Suprapubic skin (tissue), 4 donors: ENCODE measurements at regions not wholly inside any gene's neighbourhood (a gene's known extent, or its start where the extent isn't known, plus 50 kb on each side); places are given as distances from the start of the nearest gene placed in this dataset.

Experiments
- DNase-seq, 2 donors: peaks; one replicate each; pipeline ENCODE4 v3.0.0-alpha.2; 2019; ENCODE audit warnings: low spot score in 2 of 2
- H3K27ac ChIP-seq: fragments of 200-600 bp; sonication (generic); one replicate; pipeline ENCODE4 v1.5.1; 2019
- H3K27me3 ChIP-seq: fragments of 200-600 bp; sonication (generic); one replicate; pipeline ENCODE4 v1.5.1; 2019
- H3K36me3 ChIP-seq: fragments of 200-600 bp; sonication (generic); one replicate; pipeline ENCODE4 v1.5.1; 2019
- H3K4me1 ChIP-seq: fragments of 200-600 bp; sonication (generic); one replicate; pipeline ENCODE4 v1.5.1; 2019
- H3K4me3 ChIP-seq: fragments of 200-600 bp; sonication (generic); one replicate; pipeline ENCODE4 v1.5.1; 2019; ENCODE audit warnings: mild to moderate bottlenecking
- H3K9me3 ChIP-seq: fragments of 200-600 bp; sonication (generic); one replicate; pipeline ENCODE4 v1.5.1; 2019
- CTCF ChIP-seq, 2 donors: fragments of 200-600 bp in 1 of 2; fragments of 450-650 bp in 1 of 2; sonication (generic) in 1 of 2; IDR thresholded peaks; one replicate each; pipeline ENCODE4 v1.5.1; 2016 to 2019; ENCODE audit warnings: antibody characterized with exemption in 2 of 2, mild to moderate bottlenecking in 1 of 2, moderate library complexity in 1 of 2
- EP300 ChIP-seq: sonication (generic); formaldehyde crosslinking; IDR thresholded peaks from one replicate; pipeline ENCODE4 v1.6.1; 2017; ENCODE audit warnings: antibody characterized with exemption
- POLR2A ChIP-seq, 2 donors: fragments of 450-650 bp; IDR thresholded peaks; one replicate each; pipeline ENCODE4 v1.6.1; 2017; ENCODE audit warnings: antibody characterized with exemption in 2 of 2, mild to moderate bottlenecking in 2 of 2, moderate library complexity in 2 of 2
- POLR2AphosphoS5 ChIP-seq, 3 donors: sonication (generic); formaldehyde crosslinking; IDR thresholded peaks; one replicate each; pipeline ENCODE4 v1.6.1; 2017; ENCODE audit warnings: antibody characterized with exemption in 3 of 3
- WGBS: methylation state at CpG from one replicate; pipeline ENCODE4 v1.1.5; 2018; 5-methylcytosine and 5-hydroxymethylcytosine counted together

GRCh38 chr9:124110307-124110915 lies 98.8 kb downstream of the LHX2 start:
- TF ChIP-seq POLR2AphosphoS5 (IDR thresholded peaks at IDR 0.05): peak in 1 of 3 donors; percentile 61
- TF ChIP-seq EP300: no peak
- no peak for DNase-seq

GRCh38 chr9:124116683-124117363 lies 105.3 kb downstream of the LHX2 start:
- Histone ChIP-seq H3K9me3 (peaks cover 3% of the 10 kb centered on the region), H3K27ac (no peak overlapping the region), H3K27me3 (peaks cover 30% of the 10 kb centered on the region), H3K36me3 (no peaks in the 10 kb centered on the region), H3K4me3 (no peak overlapping the region), H3K4me1 (no peaks in the 10 kb centered on the region)
- TF ChIP-seq CTCF (IDR thresholded peaks at IDR 0.05): no peak
- TF ChIP-seq EP300: no peak
- TF ChIP-seq POLR2A (IDR thresholded peaks at IDR 0.05): no peak
- no peak for TF ChIP-seq POLR2AphosphoS5 (IDR thresholded peaks at IDR 0.05)
- DNase-seq: no peak
- WGBS: 83% methylated on average over 9 of the region's 9 CpGs

More at GRCh38 chr9:124110307-124110915, 98.8 kb downstream of the LHX2 start:
- Histone ChIP-seq H3K36me3 (no peaks in the 10 kb centered on the region), H3K27me3 (peaks cover 15% of the 10 kb centered on the region), H3K4me3 (no peak overlapping the region), H3K4me1 (no peaks in the 10 kb centered on the region), H3K9me3 (no peaks in the 10 kb centered on the region), H3K27ac (no peak overlapping the region)
- 42% methylated on average over 16 of the region's 16 CpGs for WGBS

- Histone ChIP-seq H3K4me3 (no peak overlapping the region), H3K4me1 (no peaks in the 10 kb centered on the region), H3K9me3 (peaks cover 7% of the 10 kb centered on the region), H3K27ac (no peak overlapping the region), H3K36me3 (no peaks in the 10 kb centered on the region), H3K27me3 (peaks cover 31% of the 10 kb centered on the region)
- no peak for TF ChIP-seq EP300
- TF ChIP-seq POLR2AphosphoS5 (IDR thresholded peaks at IDR 0.05): no peak
- no peak for TF ChIP-seq POLR2A (IDR thresholded peaks at IDR 0.05)
- TF ChIP-seq CTCF (IDR thresholded peaks at IDR 0.05): no peak
- WGBS: 65% methylated on average over 6 of the region's 6 CpGs
- DNase-seq: no peak
Observed at GRCh38 chr9:124118894-124119293, 107.3 kb downstream of the LHX2 start.

GRCh38 chr9:124120272-124120671 lies 108.7 kb downstream of the LHX2 start:
- 72% methylated on average over 3 of the region's 3 CpGs for WGBS
- H3K4me1 ChIP-seq: no peaks in the 10 kb centered on the region
- no peak overlapping the region for H3K4me3 ChIP-seq
- no peak overlapping the region for H3K27ac ChIP-seq
- no peak for DNase-seq
- H3K36me3 ChIP-seq: no peaks in the 10 kb centered on the region
- H3K9me3 ChIP-seq: peaks cover 7% of the 10 kb centered on the region
- H3K27me3 ChIP-seq: peaks cover 23% of the 10 kb centered on the region
- TF ChIP-seq CTCF (IDR thresholded peaks at IDR 0.05) (no peak), POLR2AphosphoS5 (IDR thresholded peaks at IDR 0.05) (no peak), POLR2A (IDR thresholded peaks at IDR 0.05) (no peak), EP300 (no peak)

GRCh38 chr9:124121725-124122124 lies 110.2 kb downstream of the LHX2 start:
- Histone ChIP-seq H3K4me1 (no peaks in the 10 kb centered on the region), H3K9me3 (peaks cover 7% of the 10 kb centered on the region), H3K36me3 (no peaks in the 10 kb centered on the region), H3K27me3 (peaks cover 23% of the 10 kb centered on the region), H3K27ac (no peak overlapping the region), H3K4me3 (no peak overlapping the region)
- no peak for TF ChIP-seq CTCF (IDR thresholded peaks at IDR 0.05)
- no peak for TF ChIP-seq POLR2AphosphoS5 (IDR thresholded peaks at IDR 0.05)
- no peak for TF ChIP-seq EP300
- TF ChIP-seq POLR2A (IDR thresholded peaks at IDR 0.05): no peak
- DNase-seq: no peak
- 90% methylated on average over 1 of the region's 1 CpG for WGBS
